Osteoblast (primary cell): ENCODE measurements at regions not wholly inside any gene's neighbourhood (a gene's known extent, or its start where the extent isn't known, plus 50 kb on each side); places are given as distances from the start of the nearest gene placed in this dataset.
"Not testable (repeated sequence)": the region's sequence is repeated elsewhere in the genome, so short reads cannot be mapped to it uniquely, and the experiment has no call there.

Experiments
- DNase-seq: peaks from one replicate; pipeline ENCODE4 v3.0.0; 2011; ENCODE audit warnings: low spot score, mixed read lengths; ENCODE audit not compliant: insufficient read length; ENCODE audit errors: missing footprints
- H2AFZ ChIP-seq: 2 replicates; pipeline ENCODE4 v1.6.0; 2011; ENCODE audit warnings: mild to moderate bottlenecking, low read length
- H3K27ac ChIP-seq: 2 replicates; pipeline ENCODE4 v1.5.1; 2011; ENCODE audit warnings: mild to moderate bottlenecking, low read depth, low read length, moderate library complexity
- H3K27me3 ChIP-seq: 2 replicates; pipeline ENCODE4 v1.6.0; 2012; ENCODE audit warnings: mild to moderate bottlenecking, control low read depth, inconsistent platforms, low read length, moderate library complexity; ENCODE audit not compliant: insufficient read depth
- H3K36me3 ChIP-seq: 2 replicates; pipeline ENCODE4 v1.5.1; 2011; ENCODE audit warnings: mild to moderate bottlenecking, low read length, control low read depth, moderate library complexity; ENCODE audit not compliant: insufficient read depth
- H3K4me1 ChIP-seq: 2 replicates; pipeline ENCODE4 v1.5.1; 2011; ENCODE audit warnings: mild to moderate bottlenecking, low read length, control low read depth, moderate library complexity; ENCODE audit not compliant: insufficient read depth
- H3K4me2 ChIP-seq: 2 replicates; pipeline ENCODE4 v1.6.0; 2011; ENCODE audit warnings: mild to moderate bottlenecking, low read length; ENCODE audit not compliant: insufficient read depth
- H3K4me3 ChIP-seq: fragments of 200-600 bp; sonication (generic); 3 replicates; pipeline ENCODE4 v1.5.1; 2012; ENCODE audit warnings: mild to moderate bottlenecking, low read length, inconsistent platforms; ENCODE audit not compliant: insufficient read depth
- H3K79me2 ChIP-seq: 2 replicates; pipeline ENCODE4 v1.6.0; 2012; ENCODE audit warnings: mild to moderate bottlenecking, low read length, control low read depth, inconsistent platforms; ENCODE audit not compliant: insufficient read depth
- H3K9me3 ChIP-seq: 2 replicates; pipeline ENCODE4 v1.5.1; 2011; ENCODE audit warnings: low read depth, low read length, control low read depth
- H4K20me1 ChIP-seq: 2 replicates; pipeline ENCODE4 v1.6.0; 2012; ENCODE audit warnings: mild to moderate bottlenecking, low read length, control low read depth; ENCODE audit not compliant: insufficient read depth
- CTCF ChIP-seq: IDR thresholded peaks from 2 replicates; pipeline ENCODE4 v1.5.1; 2011; ENCODE audit warnings: mild to moderate bottlenecking, low read depth, low read length, moderate library complexity; ENCODE audit errors: extremely low read depth

GRCh38 chr18:64372850-64373249, 224.0 kb upstream of the LINC00305 start:
- no peak for TF ChIP-seq CTCF
- H3K4me3 ChIP-seq: no peak overlapping the region
- no peaks in the 10 kb centered on the region for H3K9me3 ChIP-seq
- no peaks in the 10 kb centered on the region for H3K4me1 ChIP-seq
- no peaks in the 10 kb centered on the region for H3K79me2 ChIP-seq
- H3K36me3 ChIP-seq: no peaks in the 10 kb centered on the region
- no peak for DNase-seq
- no peak overlapping the region for H2AFZ ChIP-seq
- H4K20me1 ChIP-seq: no peaks in the 10 kb centered on the region
- H3K4me2 ChIP-seq: no peak overlapping the region
- H3K27ac ChIP-seq: no peak overlapping the region
- no peaks in the 10 kb centered on the region for H3K27me3 ChIP-seq

- not testable (repeated sequence) for H3K9me3 ChIP-seq, DNase-seq, H3K79me2 ChIP-seq, H3K27ac ChIP-seq, H3K36me3 ChIP-seq, H3K4me3 ChIP-seq, H3K27me3 ChIP-seq, H3K4me2 ChIP-seq, H3K4me1 ChIP-seq, H4K20me1 ChIP-seq, H2AFZ ChIP-seq
Measured at GRCh38 chr18:64369830-64370440, 221.0 kb upstream of the LINC00305 start.

GRCh38 chr18:64365106-64365505, 216.2 kb upstream of the LINC00305 start:
- no peaks in the 10 kb centered on the region for H4K20me1 ChIP-seq
- H3K27me3 ChIP-seq: no peaks in the 10 kb centered on the region
- no peaks in the 10 kb centered on the region for H3K4me1 ChIP-seq
- H3K79me2 ChIP-seq: no peaks in the 10 kb centered on the region
- H3K4me3 ChIP-seq: no peak overlapping the region
- H2AFZ ChIP-seq: no peak overlapping the region
- no peak for DNase-seq
- TF ChIP-seq CTCF: no peak
- peaks cover 5% of the 10 kb centered on the region for H3K9me3 ChIP-seq
- H3K36me3 ChIP-seq: no peaks in the 10 kb centered on the region
- H3K4me2 ChIP-seq: no peak overlapping the region
- H3K27ac ChIP-seq: no peak overlapping the region

- Histone ChIP-seq H3K4me3 (no peak overlapping the region), H3K36me3 (no peaks in the 10 kb centered on the region), H2AFZ (no peak overlapping the region), H3K27ac (no peak overlapping the region), H4K20me1 (no peaks in the 10 kb centered on the region), H3K4me1 (no peaks in the 10 kb centered on the region), H3K79me2 (no peaks in the 10 kb centered on the region), H3K27me3 (no peaks in the 10 kb centered on the region), H3K4me2 (no peak overlapping the region), H3K9me3 (no peaks in the 10 kb centered on the region)
- DNase-seq: no peak
- no peak for TF ChIP-seq CTCF
Measured at GRCh38 chr18:64337673-64338072, 188.8 kb upstream of the LINC00305 start.
